Cardiac muscle cell (in vitro differentiated cells and primary cell): ENCODE measurements at regions not wholly inside any gene's neighbourhood (a gene's known extent, or its start where the extent isn't known, plus 50 kb on each side); places are given as distances from the start of the nearest gene placed in this dataset.

ENCODE experiments used
- DNase-seq, 2 donors: peaks; one replicate each; pipeline versions ENCODE4 v3.0.0 to v3.0.0-alpha.2; 2010 to 2017; ENCODE audit warnings: low read depth in 1 of 2, low spot score in 1 of 2
- H3K27ac ChIP-seq: fragments of 200-600 bp; sonication (generic); 2 replicates; pipeline ENCODE4 v1.5.1; 2016
- H3K27me3 ChIP-seq: fragments of 200-600 bp; sonication (generic); 2 replicates; pipeline ENCODE4 v1.6.0; 2016; ENCODE audit warnings: control low read depth
- H3K36me3 ChIP-seq: fragments of 200-600 bp; sonication (generic); 2 replicates; pipeline ENCODE4 v1.5.1; 2016; ENCODE audit warnings: control low read depth
- H3K4me1 ChIP-seq: fragments of 200-600 bp; sonication (generic); 2 replicates; pipeline ENCODE4 v1.8.1; 2017; ENCODE audit warnings: low read depth, mild to moderate bottlenecking, mixed run types
- H3K4me3 ChIP-seq: fragments of 200-600 bp; sonication (generic); 2 replicates; pipeline ENCODE4 v1.5.1; 2016; ENCODE audit warnings: mild to moderate bottlenecking
- H3K9me3 ChIP-seq: fragments of 200-600 bp; sonication (generic); 2 replicates; pipeline ENCODE4 v1.5.1; 2017; ENCODE audit warnings: low read depth, mild to moderate bottlenecking, control low read depth
- TF ChIP-seq, protein P1 (sequence below): IDR thresholded peaks from 2 replicates; pipeline ENCODE4 v1.5.1; 2012; ENCODE audit warnings: low read depth, mild to moderate bottlenecking, low read length

DNA sequence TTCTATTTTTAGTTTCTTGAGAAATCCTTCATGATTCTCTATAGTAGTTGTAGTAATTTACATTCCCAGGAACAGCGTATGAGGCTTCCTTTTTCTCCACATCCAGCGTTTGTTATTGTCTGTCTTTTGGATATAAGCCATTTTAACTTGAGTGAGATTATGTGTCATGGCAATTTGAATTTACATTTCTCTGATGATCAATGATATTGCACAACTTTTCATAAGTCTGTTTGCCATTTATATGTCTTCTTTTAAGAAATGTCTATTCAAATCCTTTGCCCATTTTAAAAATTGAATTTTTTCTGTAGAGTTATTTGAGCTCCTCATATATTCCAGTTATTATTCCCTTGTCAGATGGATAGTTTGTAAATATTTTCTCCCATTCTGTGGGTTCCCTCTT, 285.1 kb downstream of the REEP3 start:
- H3K4me3 ChIP-seq = no peak overlapping the region
- TF ChIP-seq, protein P1, sequence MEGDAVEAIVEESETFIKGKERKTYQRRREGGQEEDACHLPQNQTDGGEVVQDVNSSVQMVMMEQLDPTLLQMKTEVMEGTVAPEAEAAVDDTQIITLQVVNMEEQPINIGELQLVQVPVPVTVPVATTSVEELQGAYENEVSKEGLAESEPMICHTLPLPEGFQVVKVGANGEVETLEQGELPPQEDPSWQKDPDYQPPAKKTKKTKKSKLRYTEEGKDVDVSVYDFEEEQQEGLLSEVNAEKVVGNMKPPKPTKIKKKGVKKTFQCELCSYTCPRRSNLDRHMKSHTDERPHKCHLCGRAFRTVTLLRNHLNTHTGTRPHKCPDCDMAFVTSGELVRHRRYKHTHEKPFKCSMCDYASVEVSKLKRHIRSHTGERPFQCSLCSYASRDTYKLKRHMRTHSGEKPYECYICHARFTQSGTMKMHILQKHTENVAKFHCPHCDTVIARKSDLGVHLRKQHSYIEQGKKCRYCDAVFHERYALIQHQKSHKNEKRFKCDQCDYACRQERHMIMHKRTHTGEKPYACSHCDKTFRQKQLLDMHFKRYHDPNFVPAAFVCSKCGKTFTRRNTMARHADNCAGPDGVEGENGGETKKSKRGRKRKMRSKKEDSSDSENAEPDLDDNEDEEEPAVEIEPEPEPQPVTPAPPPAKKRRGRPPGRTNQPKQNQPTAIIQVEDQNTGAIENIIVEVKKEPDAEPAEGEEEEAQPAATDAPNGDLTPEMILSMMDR = no peak
- H3K9me3 ChIP-seq = no peaks in the 10 kb centered on the region
- H3K27me3 ChIP-seq = no peaks in the 10 kb centered on the region
- no peaks in the 10 kb centered on the region for H3K4me1 ChIP-seq
- no peak overlapping the region for H3K27ac ChIP-seq
- no peak for DNase-seq
- no peaks in the 10 kb centered on the region for H3K36me3 ChIP-seq

DNA sequence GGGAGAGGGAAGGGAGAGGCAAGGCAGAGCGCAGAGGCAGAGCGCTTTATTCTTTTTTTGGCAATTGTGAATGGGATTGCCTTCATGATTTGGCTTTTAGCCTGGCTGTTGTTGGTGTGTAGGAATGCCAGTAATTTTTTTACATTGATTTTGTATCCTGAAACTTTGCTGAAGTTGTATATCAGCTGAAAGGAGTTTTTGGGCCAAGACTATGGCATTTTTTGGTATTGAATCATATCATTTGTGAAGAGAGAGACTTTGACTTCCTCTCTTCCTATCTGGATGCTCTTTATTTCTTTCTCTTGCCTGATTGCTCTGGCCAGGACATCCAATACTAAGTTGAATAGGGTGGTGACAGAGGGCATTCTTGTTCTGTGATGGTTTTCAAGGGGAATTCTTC, 291.3 kb downstream of the REEP3 start:
- DNase-seq = peak in 1 of 2 donors; percentile 59
- H3K27ac ChIP-seq = no peak overlapping the region
- H3K4me1 ChIP-seq = no peaks in the 10 kb centered on the region
- H3K27me3 ChIP-seq = no peaks in the 10 kb centered on the region
- TF ChIP-seq, protein P1 = no peak
- H3K36me3 ChIP-seq = no peaks in the 10 kb centered on the region
- no peaks in the 10 kb centered on the region for H3K9me3 ChIP-seq
- no peak overlapping the region for H3K4me3 ChIP-seq

DNA sequence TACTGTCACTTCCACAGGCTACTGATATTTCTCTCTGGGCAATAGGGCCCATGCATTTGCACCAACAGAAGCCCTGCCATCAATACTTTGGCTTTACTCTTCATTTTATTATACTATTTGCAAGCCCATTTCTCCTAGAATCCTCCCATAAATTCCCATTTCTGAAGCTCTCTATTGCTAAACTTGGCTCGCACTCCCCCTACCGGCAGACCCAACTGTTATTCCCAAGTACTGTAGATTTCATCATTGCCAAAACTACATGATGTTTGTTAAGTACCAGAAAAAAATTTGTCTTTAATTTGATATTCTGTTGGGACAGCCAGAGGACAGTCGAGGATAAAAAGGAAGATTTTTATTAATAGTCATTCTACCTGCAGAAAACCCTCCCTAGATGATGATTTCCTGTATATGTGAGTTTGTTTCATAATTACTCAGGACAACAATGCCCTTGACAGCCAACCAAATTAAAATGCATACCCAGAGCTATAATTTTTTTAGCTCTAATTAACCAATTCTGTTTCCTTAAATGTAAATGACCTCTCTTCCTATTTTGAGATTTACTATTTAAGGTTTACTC, 298.6 kb downstream of the REEP3 start:
- no peaks in the 10 kb centered on the region for H3K4me1 ChIP-seq
- TF ChIP-seq, protein P1 = peak; percentile 93
- no peaks in the 10 kb centered on the region for H3K27me3 ChIP-seq
- H3K27ac ChIP-seq = no peak overlapping the region
- no peak overlapping the region for H3K4me3 ChIP-seq
- DNase-seq = peak; percentile 80 to 86
- H3K9me3 ChIP-seq = no peaks in the 10 kb centered on the region
- no peaks in the 10 kb centered on the region for H3K36me3 ChIP-seq

DNA sequence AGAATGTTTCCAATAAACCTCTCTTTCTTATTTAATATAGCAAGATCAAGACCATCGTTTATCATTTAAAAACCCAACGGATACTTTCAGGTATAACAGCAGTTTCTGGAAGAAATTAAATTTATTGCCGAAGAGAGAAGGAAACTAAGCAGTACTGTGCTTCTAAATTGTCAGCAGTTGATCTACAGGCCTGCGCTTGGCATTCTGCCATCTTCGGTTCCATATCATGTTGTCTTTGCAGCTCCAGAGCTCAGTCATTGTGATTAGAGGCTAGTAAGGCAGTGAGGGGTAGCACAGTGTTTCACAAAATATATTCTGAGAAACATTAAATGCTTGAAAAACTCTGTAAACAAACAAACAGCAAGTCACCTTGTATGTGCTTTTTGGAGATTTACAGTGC, 301.3 kb downstream of the REEP3 start:
- Histone ChIP-seq H3K9me3 (no peaks in the 10 kb centered on the region), H3K36me3 (no peaks in the 10 kb centered on the region), H3K4me3 (no peak overlapping the region), H3K4me1 (no peaks in the 10 kb centered on the region), H3K27ac (no peak overlapping the region), H3K27me3 (no peaks in the 10 kb centered on the region)
- no peak for DNase-seq
- TF ChIP-seq, protein P1 = no peak

DNA sequence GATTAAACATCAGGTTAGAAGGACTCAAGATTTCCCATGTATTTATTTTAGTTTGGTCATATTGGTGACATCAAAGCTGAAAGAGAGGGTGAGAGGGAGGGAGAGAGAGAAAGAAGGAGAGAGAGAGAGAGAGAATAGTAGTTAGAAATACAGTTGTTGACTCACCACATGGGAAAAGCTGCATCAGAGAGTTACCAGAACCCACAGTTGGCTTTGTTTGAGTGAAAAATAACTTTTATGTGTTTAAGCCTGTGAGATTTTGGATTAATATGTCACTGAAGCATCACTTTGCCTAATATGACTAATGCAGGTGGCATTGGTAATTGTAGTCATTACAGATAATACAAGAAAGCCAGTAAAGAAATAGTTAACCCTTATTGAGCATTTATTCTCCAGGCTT, 303.9 kb downstream of the REEP3 start:
- TF ChIP-seq, protein P1 = no peak
- Histone ChIP-seq H3K27me3 (no peaks in the 10 kb centered on the region), H3K4me1 (no peaks in the 10 kb centered on the region), H3K4me3 (no peak overlapping the region), H3K36me3 (no peaks in the 10 kb centered on the region), H3K9me3 (no peaks in the 10 kb centered on the region), H3K27ac (no peak overlapping the region)
- DNase-seq = peak in 1 of 2 donors; percentile 6
